ENCODE measurements at regions not wholly inside any gene's neighbourhood (a gene's known extent, or its start where the extent isn't known, plus 50 kb on each side); places are given as distances from the start of the nearest gene placed in this dataset.

GRCh38 chr10:78928330-78928729 lies 140.4 kb upstream of the ZMIZ1 start:
- Histone ChIP-seq H3K36me3 (ENCODE audit: insufficient read depth, low read length) (no peaks in the 10 kb centered on the region), H3K9ac (ENCODE audit: low read depth, low read length) (no peak overlapping the region), H3K27me3 (ENCODE audit: insufficient read depth, low read length) (no peaks in the 10 kb centered on the region; the same call in 1 of the 2 replicates), H3K4me1 (ENCODE audit: insufficient read depth, low read length) (peaks cover 11% of the 10 kb centered on the region; the same call in 1 of the 2 replicates), H3K9me3 (ENCODE audit: insufficient read depth, low read depth, low read length) (no peaks in the 10 kb centered on the region), H3K27ac (ENCODE audit: low read depth, low read length) (no peak overlapping the region), H3K4me3 (ENCODE audit: low read length) (no peak overlapping the region)
- WGBS, result 89% methylated on average over 3 of the region's 3 CpGs

DNA sequence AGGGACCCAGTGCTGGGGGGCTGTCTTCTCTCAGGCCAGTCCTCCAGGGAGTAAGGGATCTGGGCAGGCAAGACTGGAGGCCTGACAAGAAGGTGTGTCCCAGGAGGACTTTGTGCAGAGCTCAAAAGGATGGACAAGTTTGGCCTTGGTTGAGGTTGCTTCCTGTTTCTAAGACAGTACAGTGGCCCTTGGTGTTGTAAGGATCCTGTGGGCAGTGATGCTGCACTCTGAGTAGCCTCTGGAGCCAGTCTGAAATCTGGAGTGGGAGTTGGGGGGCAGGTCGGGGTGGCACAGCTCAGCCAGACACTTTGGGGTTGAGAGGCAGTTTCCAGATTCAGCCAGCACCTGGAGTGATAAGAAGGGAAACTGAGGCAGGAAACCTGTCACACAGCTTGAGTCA lies 139.2 kb upstream of the ZMIZ1 start:
- Histone ChIP-seq H3K27me3 (ENCODE audit: insufficient read depth, low read length) (no peaks in the 10 kb centered on the region), H3K4me1 (ENCODE audit: insufficient read depth, low read length) (0 out of 2 replicates have a peak, but pooled peaks cover 4% of the 10 kb centered on the region), H3K27ac (ENCODE audit: low read depth, low read length) (no peak overlapping the region), H3K9ac (ENCODE audit: low read depth, low read length) (no peak overlapping the region), H3K9me3 (ENCODE audit: insufficient read depth, low read depth, low read length) (no peaks in the 10 kb centered on the region), H3K36me3 (ENCODE audit: insufficient read depth, low read length) (no peaks in the 10 kb centered on the region), H3K4me3 (ENCODE audit: low read length) (no peak overlapping the region)
- 90% methylated on average over 1 of the region's 1 CpG for WGBS

DNA sequence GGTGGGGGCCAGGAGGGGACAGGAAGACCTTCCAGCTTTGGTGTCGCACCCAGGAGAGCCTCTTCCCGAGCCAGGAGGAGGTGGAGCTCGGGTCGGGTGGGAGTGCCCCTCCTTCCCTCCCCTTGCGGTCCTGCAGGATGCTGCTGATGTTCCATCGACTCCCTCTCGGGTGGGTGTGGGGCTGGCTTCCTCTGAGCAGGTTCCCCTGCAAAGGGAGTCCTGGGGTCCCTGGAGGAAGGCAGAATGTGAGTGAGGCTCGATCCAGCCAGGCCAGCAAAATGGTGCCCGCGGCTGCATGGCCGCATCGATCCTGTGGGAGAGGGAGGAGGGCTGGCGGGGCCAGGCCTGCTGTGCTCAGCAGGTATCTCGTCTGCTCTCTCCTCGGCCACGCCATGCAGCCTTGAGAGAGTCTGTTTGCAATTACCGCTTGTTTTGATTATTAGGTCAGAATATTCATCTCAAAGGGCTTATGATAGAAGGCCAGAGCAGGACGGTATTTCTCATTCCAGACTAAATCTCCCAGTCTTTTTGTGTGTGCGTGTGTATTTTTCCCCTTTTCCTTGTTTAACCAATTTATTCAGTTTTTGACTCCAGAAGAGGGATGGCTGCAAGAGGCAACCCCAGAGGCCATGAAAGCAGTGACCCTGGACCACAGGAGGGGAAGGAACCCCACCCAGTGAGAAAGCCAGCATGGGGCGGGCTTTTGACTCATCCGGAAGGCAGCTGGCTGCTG lies 137.3 kb upstream of the ZMIZ1 start:
- Histone ChIP-seq H3K9ac (ENCODE audit: low read depth, low read length) (no peak overlapping the region), H3K4me3 (ENCODE audit: low read length) (no peak overlapping the region), H3K27me3 (ENCODE audit: insufficient read depth, low read length) (no peaks in the 10 kb centered on the region), H3K9me3 (ENCODE audit: insufficient read depth, low read depth, low read length) (no peaks in the 10 kb centered on the region), H3K4me1 (ENCODE audit: insufficient read depth, low read length) (0 out of 2 replicates have a peak, but pooled peaks cover 4% of the 10 kb centered on the region), H3K36me3 (ENCODE audit: insufficient read depth, low read length) (no peaks in the 10 kb centered on the region), H3K27ac (ENCODE audit: low read depth, low read length) (no peak overlapping the region)
- 45% methylated on average over 21 of the region's 21 CpGs for WGBS

DNA sequence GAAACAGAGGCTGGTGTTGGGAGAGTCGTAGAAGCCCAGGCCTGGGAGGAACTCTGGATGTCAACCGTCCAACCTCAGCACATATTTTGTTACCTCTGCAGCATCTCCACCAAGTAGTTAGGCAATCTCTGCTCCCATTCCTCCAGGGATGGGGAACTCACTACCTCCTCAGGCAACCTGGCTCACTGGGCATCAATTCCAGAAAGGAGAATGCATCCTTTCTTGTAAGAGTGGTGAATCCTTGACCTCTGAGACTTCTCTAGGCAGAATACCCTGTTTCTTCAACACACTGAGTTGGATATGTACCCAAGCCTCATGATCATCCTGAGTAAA lies 136.7 kb upstream of the ZMIZ1 start:
- whole genome bisulfite sequencing, result 39% methylated on average over 2 of the region's 2 CpGs
- Histone ChIP-seq H3K4me3 (ENCODE audit: low read length) (no peak overlapping the region), H3K9me3 (ENCODE audit: insufficient read depth, low read depth, low read length) (no peaks in the 10 kb centered on the region), H3K36me3 (ENCODE audit: insufficient read depth, low read length) (no peaks in the 10 kb centered on the region), H3K27ac (ENCODE audit: low read depth, low read length) (no peak overlapping the region), H3K9ac (ENCODE audit: low read depth, low read length) (no peak overlapping the region), H3K27me3 (ENCODE audit: insufficient read depth, low read length) (no peaks in the 10 kb centered on the region), H3K4me1 (ENCODE audit: insufficient read depth, low read length) (0 out of 2 replicates have a peak, but pooled peaks cover 4% of the 10 kb centered on the region)

DNA sequence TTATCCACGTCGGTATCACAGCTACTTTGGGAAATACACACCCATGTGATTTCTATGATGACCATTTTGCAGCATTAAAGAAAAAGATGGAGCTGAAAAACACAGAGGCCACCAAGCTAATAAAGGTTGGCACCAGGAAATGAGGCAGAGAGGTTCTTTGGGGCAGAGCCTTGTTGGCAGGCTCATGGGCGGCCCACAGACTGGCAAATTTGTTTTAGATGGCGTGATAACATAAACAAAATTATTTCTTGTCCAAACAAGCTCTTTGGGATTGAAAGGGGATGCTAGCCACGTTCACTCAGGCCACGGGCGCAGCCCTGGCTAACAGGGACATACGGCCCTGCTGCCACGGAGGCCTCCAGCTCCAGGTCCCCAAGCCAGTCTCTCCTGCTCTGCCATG lies 135.9 kb upstream of the ZMIZ1 start:
- Histone ChIP-seq H3K4me3 (ENCODE audit: low read length) (no peak overlapping the region), H3K9ac (ENCODE audit: low read depth, low read length) (no peak overlapping the region), H3K9me3 (ENCODE audit: insufficient read depth, low read depth, low read length) (no peaks in the 10 kb centered on the region), H3K27me3 (ENCODE audit: insufficient read depth, low read length) (no peaks in the 10 kb centered on the region), H3K36me3 (ENCODE audit: insufficient read depth, low read length) (no peaks in the 10 kb centered on the region), H3K4me1 (ENCODE audit: insufficient read depth, low read length) (peaks cover 9% of the 10 kb centered on the region), H3K27ac (ENCODE audit: low read depth, low read length) (no peak overlapping the region)
- WGBS, result 94% methylated on average over 9 of the region's 9 CpGs

DNA sequence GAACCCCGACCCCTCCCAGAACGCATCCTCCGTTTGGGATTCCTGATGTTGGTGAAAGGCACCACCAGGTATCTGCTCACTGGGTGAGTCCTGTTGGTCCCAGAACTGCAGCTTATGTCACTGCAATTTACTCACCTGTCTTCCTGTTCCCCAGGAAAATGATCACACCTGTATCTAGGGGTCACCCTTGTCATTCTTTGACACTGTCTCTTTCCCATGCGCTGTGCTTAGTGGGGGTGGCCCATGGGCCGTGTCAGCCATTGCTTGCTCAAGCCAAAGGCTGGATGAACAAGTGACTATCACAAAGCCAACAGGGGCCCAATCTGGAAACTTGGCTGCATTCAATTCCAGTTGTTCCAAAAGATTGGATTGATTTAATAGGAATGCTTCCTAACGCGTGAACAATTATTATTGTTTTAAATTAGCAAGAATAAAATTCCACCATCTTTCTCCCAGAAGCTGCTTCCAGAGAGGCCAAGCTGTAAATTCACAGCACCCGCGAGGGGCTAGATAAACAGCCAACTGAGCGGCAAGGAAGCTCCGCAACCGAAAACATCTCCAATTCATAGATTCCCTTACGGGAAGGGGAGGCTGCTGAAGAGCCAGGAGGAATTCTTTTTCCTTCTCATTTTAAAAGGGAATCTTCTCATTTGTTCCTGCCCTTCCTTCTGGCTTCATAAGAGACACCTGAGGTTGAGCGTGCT lies 134.8 kb upstream of the ZMIZ1 start:
- WGBS, result 92% methylated on average over 12 of the region's 14 CpGs
- Histone ChIP-seq H3K4me3 (ENCODE audit: low read length) (no peak overlapping the region), H3K9me3 (ENCODE audit: insufficient read depth, low read depth, low read length) (no peaks in the 10 kb centered on the region)

GRCh38 chr10:78934532-78934898 lies 134.3 kb upstream of the ZMIZ1 start:
- Histone ChIP-seq H3K36me3 (ENCODE audit: insufficient read depth, low read length) (no peaks in the 10 kb centered on the region), H3K4me3 (ENCODE audit: low read length) (no peak overlapping the region), H3K27ac (ENCODE audit: low read depth, low read length) (no peak overlapping the region), H3K9me3 (ENCODE audit: insufficient read depth, low read depth, low read length) (no peaks in the 10 kb centered on the region), H3K9ac (ENCODE audit: low read depth, low read length) (no peak overlapping the region), H3K27me3 (ENCODE audit: insufficient read depth, low read length) (no peaks in the 10 kb centered on the region), H3K4me1 (ENCODE audit: insufficient read depth, low read length) (peaks cover 14% of the 10 kb centered on the region)
- WGBS, result 94% methylated on average over 3 of the region's 3 CpGs

More for the DNA sequence above, 134.8 kb upstream of the ZMIZ1 start:
- Histone ChIP-seq H3K9ac (ENCODE audit: low read depth, low read length) (no peak overlapping the region), H3K4me1 (ENCODE audit: insufficient read depth, low read length) (peaks cover 14% of the 10 kb centered on the region), H3K27me3 (ENCODE audit: insufficient read depth, low read length) (no peaks in the 10 kb centered on the region), H3K27ac (ENCODE audit: low read depth, low read length) (no peak overlapping the region), H3K36me3 (ENCODE audit: insufficient read depth, low read length) (no peaks in the 10 kb centered on the region)

DNA sequence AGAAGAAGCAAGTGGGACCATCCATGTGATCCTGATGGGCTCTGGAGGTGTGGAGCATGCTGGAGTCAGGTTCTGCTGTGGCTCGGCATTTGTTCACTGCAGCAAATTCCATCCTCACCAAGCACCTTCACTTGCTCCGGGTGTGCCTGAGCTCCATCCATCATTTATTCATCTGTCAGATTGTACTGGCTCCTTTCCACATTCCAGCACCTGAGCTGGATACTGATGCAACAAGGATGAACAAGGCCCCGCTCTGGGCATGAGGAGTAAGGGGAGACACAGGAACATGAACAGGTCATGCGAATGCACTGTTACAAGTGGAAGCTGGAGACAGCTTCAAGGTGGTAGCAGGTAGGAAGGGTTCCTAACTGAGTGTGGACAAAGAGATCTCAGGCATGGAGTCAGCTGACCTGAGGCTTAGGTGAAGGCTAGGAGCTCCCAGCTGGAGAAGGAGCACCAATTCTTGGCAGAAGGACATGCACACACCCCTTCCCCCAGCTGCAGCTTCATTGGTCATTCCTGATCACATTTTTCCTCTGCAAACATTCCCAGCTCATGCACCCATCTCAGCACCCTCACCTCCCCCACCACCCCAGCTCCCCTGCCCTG lies 133.7 kb upstream of the ZMIZ1 start:
- Histone ChIP-seq H3K27me3 (ENCODE audit: insufficient read depth, low read length) (no peaks in the 10 kb centered on the region), H3K9me3 (ENCODE audit: insufficient read depth, low read depth, low read length) (no peaks in the 10 kb centered on the region), H3K36me3 (ENCODE audit: insufficient read depth, low read length) (no peaks in the 10 kb centered on the region), H3K4me3 (ENCODE audit: low read length) (no peak overlapping the region), H3K9ac (ENCODE audit: low read depth, low read length) (no peak overlapping the region), H3K4me1 (ENCODE audit: insufficient read depth, low read length) (peaks cover 14% of the 10 kb centered on the region), H3K27ac (ENCODE audit: low read depth, low read length) (no peak overlapping the region)
- 97% methylated on average over 4 of the region's 4 CpGs for WGBS

- peaks cover 14% of the 10 kb centered on the region for H3K4me1 ChIP-seq (ENCODE audit: insufficient read depth, low read length)
- H3K9ac ChIP-seq (ENCODE audit: low read depth, low read length), result no peak overlapping the region
- WGBS, result 87% methylated on average over 12 of the region's 12 CpGs
Observed at GRCh38 chr10:78935697-78936407, 132.9 kb upstream of the ZMIZ1 start.

DNA sequence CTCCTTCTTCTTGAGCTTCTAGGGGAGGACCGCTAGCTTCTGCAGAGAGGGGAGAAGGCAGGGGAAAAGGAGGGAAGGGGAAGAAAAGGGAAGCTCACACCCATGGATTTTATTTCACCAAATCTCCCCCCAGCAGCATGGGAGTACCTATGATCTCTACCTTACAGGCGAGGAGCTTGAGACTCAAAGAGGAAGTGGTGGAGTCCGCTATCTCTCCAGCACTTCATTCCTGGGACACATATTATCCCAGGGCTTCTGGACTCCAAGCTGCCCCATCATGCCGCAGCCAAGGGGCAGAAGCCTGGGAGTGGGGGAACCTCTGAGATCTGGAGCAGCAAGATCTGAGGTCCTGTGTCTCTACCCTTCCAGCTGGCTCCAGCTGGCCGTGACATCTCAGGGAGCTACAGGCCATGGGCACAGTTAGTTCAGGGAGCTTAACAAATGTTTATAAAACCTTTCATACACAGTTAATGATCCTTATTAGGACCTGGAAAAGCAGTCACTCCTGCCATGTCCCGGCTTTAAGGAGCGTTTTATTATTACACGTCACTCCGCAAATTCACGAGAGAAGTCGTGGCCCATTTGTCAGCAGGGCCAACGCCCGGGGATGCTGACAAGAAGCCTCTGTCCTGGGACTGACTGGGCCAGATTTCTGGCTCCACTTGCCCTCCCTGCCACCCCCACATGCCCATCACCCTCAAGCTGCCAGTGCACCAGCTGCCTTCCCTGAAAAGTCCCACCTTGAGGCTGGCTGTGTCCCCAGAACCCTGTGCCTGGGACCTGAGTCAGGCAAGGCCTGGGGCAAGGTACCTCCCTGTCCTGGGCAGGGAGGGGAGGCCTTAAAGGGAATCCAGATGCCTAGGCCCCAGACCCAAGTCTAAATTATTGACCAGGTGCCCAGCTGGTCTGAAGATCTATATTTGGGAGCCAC lies 132.1 kb upstream of the ZMIZ1 start:
- H3K36me3 ChIP-seq (ENCODE audit: insufficient read depth, low read length), result no peaks in the 10 kb centered on the region
- H3K9ac ChIP-seq (ENCODE audit: low read depth, low read length), result no peak overlapping the region
- no peak overlapping the region for H3K27ac ChIP-seq (ENCODE audit: low read depth, low read length)
- 95% methylated on average over 12 of the region's 13 CpGs for WGBS
- H3K4me1 ChIP-seq (ENCODE audit: insufficient read depth, low read length), result peaks cover 11% of the 10 kb centered on the region
- no peak overlapping the region for H3K4me3 ChIP-seq (ENCODE audit: low read length)
- H3K9me3 ChIP-seq (ENCODE audit: insufficient read depth, low read depth, low read length), result no peaks in the 10 kb centered on the region
- H3K27me3 ChIP-seq (ENCODE audit: insufficient read depth, low read length), result no peaks in the 10 kb centered on the region

More at GRCh38 chr10:78935697-78936407, 132.9 kb upstream of the ZMIZ1 start:
- H3K27ac ChIP-seq (ENCODE audit: low read depth, low read length), result no peak overlapping the region
- H3K9me3 ChIP-seq (ENCODE audit: insufficient read depth, low read depth, low read length), result no peaks in the 10 kb centered on the region
- H3K4me3 ChIP-seq (ENCODE audit: low read length), result no peak overlapping the region
- H3K27me3 ChIP-seq (ENCODE audit: insufficient read depth, low read length), result no peaks in the 10 kb centered on the region
- H3K36me3 ChIP-seq (ENCODE audit: insufficient read depth, low read length), result no peaks in the 10 kb centered on the region

All from HUES64 (cell line).